ENCODE measurements at regions not wholly inside any gene's neighbourhood (a gene's known extent, or its start where the extent isn't known, plus 50 kb on each side); places are given as distances from the start of the nearest gene placed in this dataset.
"Not testable (repeated sequence)": the region's sequence is repeated elsewhere in the genome, so short reads cannot be mapped to it uniquely, and the experiment has no call there.

GRCh38 chr6:139446768-139447655 lies 72.6 kb upstream of the CITED2 start:
- DNase-seq: no peak

DNA sequence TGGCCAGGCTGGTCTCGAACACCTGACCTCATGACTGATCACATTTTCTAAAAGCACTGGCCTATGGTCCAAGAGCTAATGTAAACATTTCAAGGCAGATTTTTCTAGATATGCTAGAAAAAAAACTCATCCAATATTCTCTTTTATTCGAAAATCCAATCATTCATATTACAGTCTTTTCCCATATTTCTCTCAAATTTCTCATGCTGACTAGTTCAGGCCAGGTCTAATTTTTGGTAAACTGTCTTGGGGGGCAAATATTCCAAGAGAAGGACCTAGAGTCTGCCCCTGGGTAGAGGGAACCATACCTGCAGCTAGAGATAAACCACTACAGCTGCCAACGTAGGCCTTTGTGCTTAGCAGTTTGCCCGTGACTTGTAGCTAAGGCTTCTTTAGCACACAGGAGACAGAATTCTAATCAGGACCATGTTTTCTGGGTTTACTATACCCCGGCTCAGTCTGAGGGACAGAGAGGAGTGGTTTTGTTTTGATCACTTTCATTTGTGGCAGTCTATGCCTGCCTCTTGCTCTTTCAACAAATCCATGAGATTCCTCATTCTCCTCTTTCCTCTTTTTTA lies 71.8 kb upstream of the CITED2 start:
- DNase-seq: no peak

DNA sequence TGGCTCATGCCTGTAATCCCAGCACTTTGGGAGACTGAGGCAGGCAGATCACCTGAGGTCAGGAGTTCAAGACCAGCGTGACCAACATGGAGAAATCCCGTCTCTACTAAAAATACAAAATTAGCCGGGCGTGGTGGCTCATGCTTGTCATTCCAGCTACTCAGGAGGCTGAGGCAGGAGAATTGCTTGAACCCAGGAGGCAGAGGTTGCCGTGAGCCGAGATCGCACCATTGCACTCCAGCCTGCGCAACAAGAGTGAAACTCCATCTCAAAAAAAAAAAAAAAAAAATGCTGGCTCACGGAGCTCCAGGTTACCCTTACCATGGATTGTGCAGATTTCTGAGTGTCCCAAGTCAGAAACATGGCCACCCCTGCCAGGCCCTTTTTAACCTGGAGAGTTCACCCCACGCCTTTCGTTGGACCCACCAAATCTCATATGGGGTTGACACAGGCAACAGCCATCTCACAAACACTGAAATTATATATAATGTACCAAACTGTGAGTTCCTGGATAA lies 69.9 kb upstream of the CITED2 start:
- DNase-seq: not testable (repeated sequence)

DNA sequence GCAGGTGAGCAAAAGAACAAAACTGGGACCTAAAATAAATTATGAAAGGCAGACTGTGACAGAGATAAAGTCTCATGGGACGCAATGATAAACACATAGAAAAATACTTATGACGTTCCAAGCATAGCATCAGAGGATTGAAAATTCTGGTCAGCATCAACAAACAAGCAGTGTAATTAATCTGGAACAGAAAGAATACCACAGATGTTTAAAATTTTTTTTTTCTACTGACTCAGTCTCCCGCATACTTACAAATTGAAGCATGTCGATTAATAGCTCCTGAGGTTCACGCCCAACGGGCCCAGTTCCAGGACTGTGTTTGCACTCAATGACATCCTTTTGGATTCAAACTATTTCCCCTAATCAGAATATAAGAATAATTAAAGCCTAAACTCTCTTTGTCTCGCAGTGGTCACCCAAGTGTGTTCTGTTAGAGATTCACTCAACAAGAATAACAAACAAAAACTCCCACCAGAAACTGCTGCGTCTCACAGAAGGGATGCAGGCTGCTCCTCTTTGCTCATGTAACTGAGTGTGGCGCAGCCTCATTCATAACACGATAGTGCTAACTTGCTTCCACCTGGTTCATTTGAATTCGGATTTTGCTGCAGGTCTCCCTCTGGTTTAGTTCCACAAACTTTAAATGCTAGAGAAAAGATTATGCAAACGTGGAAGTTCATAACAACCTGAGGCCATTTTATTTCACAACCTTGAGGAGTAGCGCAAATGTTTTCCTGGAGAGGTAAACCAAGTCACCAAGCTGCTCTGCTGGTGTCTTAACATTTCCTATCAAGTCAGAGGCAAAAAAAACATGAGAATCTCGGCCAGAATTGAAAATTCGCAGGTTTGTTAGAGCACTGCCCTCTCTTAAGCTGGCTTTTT lies 69.0 kb upstream of the CITED2 start:
- no peak for DNase-seq

GRCh38 chr6:139442188-139442671 lies 67.8 kb upstream of the CITED2 start:
- DNase-seq: no peak

- DNase-seq: no peak
Observed at GRCh38 chr6:139439349-139439748, 64.9 kb upstream of the CITED2 start.

GRCh38 chr6:139438775-139439174 lies 64.3 kb upstream of the CITED2 start:
- DNase-seq: no peak

GRCh38 chr6:139436957-139437348 lies 62.5 kb upstream of the CITED2 start:
- DNase-seq: no peak

GRCh38 chr6:139436200-139436956 lies 61.9 kb upstream of the CITED2 start:
- DNase-seq: no peak

- DNase-seq: no peak
Observed at GRCh38 chr6:139433631-139434419, 59.4 kb upstream of the CITED2 start.

- DNase-seq: no peak
Observed at GRCh38 chr6:139431602-139431956, 57.1 kb upstream of the CITED2 start.

GRCh38 chr6:139430899-139431601 lies 56.6 kb upstream of the CITED2 start:
- no peak for DNase-seq

DNA sequence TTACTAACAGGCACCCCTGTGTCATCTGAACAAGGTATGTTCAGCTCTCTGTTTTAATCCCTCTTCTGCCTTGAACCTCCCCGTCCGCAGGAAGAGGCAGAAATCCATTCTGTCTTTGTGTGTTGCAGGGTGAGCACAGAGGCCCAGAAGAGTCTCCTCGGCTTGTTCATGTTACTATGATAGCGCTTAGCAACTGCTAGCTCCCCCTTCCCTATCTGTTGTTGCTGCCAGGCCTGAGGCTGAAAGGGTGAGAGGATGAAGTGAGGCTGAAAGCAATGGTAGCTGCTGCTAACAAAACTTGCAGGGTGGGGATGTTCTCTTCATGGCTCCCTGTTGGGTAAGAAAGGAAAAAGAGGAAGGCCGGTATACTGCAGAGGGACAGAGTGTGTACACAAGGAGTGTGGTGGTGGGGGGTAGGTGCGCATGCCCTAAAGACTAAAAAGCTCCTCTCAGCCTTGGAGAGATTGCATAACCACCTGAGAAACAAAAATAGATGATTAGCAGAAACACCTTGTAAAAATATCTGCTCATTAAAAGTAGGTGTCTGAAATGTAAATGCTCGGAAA lies 55.2 kb upstream of the CITED2 start:
- no peak for DNase-seq

GRCh38 chr6:139427199-139427598 lies 52.8 kb upstream of the CITED2 start:
- no peak for DNase-seq

- DNase-seq: no peak
Observed at GRCh38 chr6:139426795-139427194, 52.3 kb upstream of the CITED2 start.

DNA sequence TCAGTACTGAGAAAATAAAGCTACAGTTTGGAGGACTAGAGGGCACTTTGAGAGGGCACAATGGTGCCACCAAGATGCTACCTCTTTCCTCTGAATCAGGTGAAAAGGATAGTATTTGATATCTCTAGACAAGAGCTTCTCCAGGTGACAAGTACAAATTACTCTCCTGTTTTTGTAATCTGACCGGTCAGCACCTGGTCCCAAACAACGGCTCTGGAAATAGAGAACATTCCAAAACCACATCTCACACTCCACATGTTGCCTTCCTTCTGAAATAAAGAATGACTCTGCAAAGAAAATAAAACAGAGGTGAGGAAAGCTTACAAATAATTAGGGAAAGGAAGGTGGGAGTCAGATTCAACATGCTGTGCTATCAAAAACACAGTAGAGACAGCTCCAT lies 51.3 kb upstream of the CITED2 start:
- DNase-seq: no peak

DNA sequence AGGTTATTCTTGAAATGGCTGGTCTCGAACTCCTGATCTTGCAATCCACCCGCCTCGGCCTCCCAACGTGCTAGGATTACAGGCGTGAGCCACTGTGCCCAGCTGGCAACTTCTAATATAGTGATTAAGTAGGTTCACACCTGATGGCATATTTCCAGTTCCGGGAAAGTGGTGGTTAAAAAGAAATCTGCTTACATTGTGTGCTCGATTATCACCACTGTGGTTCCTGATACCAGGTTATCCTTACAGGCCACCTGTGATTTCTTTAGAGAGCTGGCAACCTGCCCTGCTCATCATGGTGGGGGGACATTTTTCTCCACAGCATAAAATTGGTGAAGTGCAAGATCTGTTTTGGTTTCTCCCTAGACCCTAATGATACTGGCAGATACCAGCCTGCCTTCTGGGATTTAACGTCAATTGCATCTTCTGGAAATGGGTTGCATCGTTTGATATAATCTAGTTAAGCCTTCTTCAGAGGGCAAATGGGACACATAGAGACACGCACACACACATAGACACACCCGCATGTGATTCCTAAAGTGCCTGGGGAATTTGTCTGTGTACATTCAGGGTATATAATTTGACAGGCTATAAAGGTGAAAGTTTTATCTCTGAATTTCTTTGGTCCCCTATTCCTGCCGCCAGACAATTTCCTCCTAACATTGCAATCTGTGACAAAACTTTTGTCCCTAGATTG lies 49.7 kb upstream of the CITED2 start:
- DNase-seq: no peak
